GM12892 (cell line): ENCODE measurements at regions not wholly inside any gene's neighbourhood (a gene's known extent, or its start where the extent isn't known, plus 50 kb on each side); places are given as distances from the start of the nearest gene placed in this dataset.

ENCODE experiments used
- DNase-seq: peaks from one replicate; pipeline ENCODE4 v3.0.0; 2011; ENCODE audit not compliant: insufficient read length
- FAIRE-seq: peaks from 2 replicates; lab custom pipeline; 2011; peaks lifted over from hg19 to GRCh38; lab: Jason Lieb, UNC
- POLR2A ChIP-seq: IDR thresholded peaks from 2 replicates; pipeline ENCODE4 v1.6.1; 2011; ENCODE audit warnings: low read depth, low read length, control low read depth
- POLR2AphosphoS5 ChIP-seq: IDR thresholded peaks from 2 replicates; pipeline ENCODE4 v1.6.1; 2011; ENCODE audit warnings: low read depth, low read length, control low read depth
- TAF1 ChIP-seq: IDR thresholded peaks from 2 replicates; pipeline ENCODE4 v1.6.1; 2011; ENCODE audit warnings: low read depth, mild to moderate bottlenecking, control low read depth, low read length, borderline replicate concordance

- FAIRE-seq (no peak), DNase-seq (no peak)
- TF ChIP-seq POLR2AphosphoS5 (no peak), TAF1 (no peak), POLR2A (no peak)
These were observed 394.7 kb upstream of the KLHL29 start for GRCh38 chr2:22990246-22990645.

- no peak for FAIRE-seq
These were observed 393.1 kb upstream of the KLHL29 start for GRCh38 chr2:22991844-22992243.

GRCh38 chr2:22992441-22992840, 392.5 kb upstream of the KLHL29 start:
- FAIRE-seq (no peak), DNase-seq (no peak)
- TF ChIP-seq TAF1: no peak
- no peak for TF ChIP-seq POLR2AphosphoS5
- TF ChIP-seq POLR2A: no peak

More at GRCh38 chr2:22991844-22992243, 393.1 kb upstream of the KLHL29 start:
- no peak for TF ChIP-seq POLR2A
- TF ChIP-seq POLR2AphosphoS5: no peak
- TF ChIP-seq TAF1: no peak
- no peak for DNase-seq

GRCh38 chr2:22993250-22993649, 391.7 kb upstream of the KLHL29 start:
- DNase-seq (no peak), FAIRE-seq (no peak)
- TF ChIP-seq TAF1: no peak
- no peak for TF ChIP-seq POLR2A
- TF ChIP-seq POLR2AphosphoS5: no peak

- no peak for FAIRE-seq
- TF ChIP-seq POLR2AphosphoS5 (no peak), POLR2A (no peak), TAF1 (no peak)
These were observed 389.4 kb upstream of the KLHL29 start for GRCh38 chr2:22995576-22995975.

GRCh38 chr2:22996911-22997310, 388.1 kb upstream of the KLHL29 start:
- FAIRE-seq (no peak), DNase-seq (no peak)
- TF ChIP-seq POLR2AphosphoS5: no peak
- TF ChIP-seq POLR2A: no peak
- no peak for TF ChIP-seq TAF1

More at GRCh38 chr2:22995576-22995975, 389.4 kb upstream of the KLHL29 start:
- no peak for DNase-seq

- DNase-seq (no peak), FAIRE-seq (no peak)
- no peak for TF ChIP-seq POLR2A
- TF ChIP-seq TAF1: no peak
- TF ChIP-seq POLR2AphosphoS5: no peak
These were observed 386.6 kb upstream of the KLHL29 start for GRCh38 chr2:22998359-22998758.

GRCh38 chr2:22999951-23000350, 385.0 kb upstream of the KLHL29 start:
- DNase-seq (no peak), FAIRE-seq (no peak)
- TF ChIP-seq TAF1: no peak
- no peak for TF ChIP-seq POLR2AphosphoS5
- TF ChIP-seq POLR2A: no peak

- TF ChIP-seq POLR2A: no peak
- no peak for TF ChIP-seq POLR2AphosphoS5
- TF ChIP-seq TAF1: no peak
- DNase-seq: no peak
- FAIRE-seq: no peak
These were observed 382.7 kb upstream of the KLHL29 start for GRCh38 chr2:23002234-23002633.

GRCh38 chr2:23005469-23005868, 379.5 kb upstream of the KLHL29 start:
- no peak for FAIRE-seq
- no peak for TF ChIP-seq TAF1
- no peak for TF ChIP-seq POLR2AphosphoS5
- TF ChIP-seq POLR2A: no peak

GRCh38 chr2:23007631-23008235, 377.2 kb upstream of the KLHL29 start:
- TF ChIP-seq TAF1 (no peak), POLR2AphosphoS5 (no peak), POLR2A (no peak)
- FAIRE-seq (no peak), DNase-seq (no peak)

More at GRCh38 chr2:23005469-23005868, 379.5 kb upstream of the KLHL29 start:
- DNase-seq: no peak

GRCh38 chr2:23008440-23008839, 376.5 kb upstream of the KLHL29 start:
- no peak for FAIRE-seq
- DNase-seq: no peak
- TF ChIP-seq POLR2AphosphoS5 (no peak), POLR2A (no peak), TAF1 (no peak)
